Chondrocyte (in vitro differentiated cells): ENCODE measurements at regions not wholly inside any gene's neighbourhood (a gene's known extent, or its start where the extent isn't known, plus 50 kb on each side); places are given as distances from the start of the nearest gene placed in this dataset.
"Not testable (repeated sequence)": the region's sequence is repeated elsewhere in the genome, so short reads cannot be mapped to it uniquely, and the experiment has no call there.

Experiments used
- DNase-seq: peaks from one replicate; pipeline ENCODE4 v3.0.0; 2021; ENCODE audit warnings: mixed read lengths, low spot score
- H3K27ac Mint-ChIP-seq: one replicate; pipeline ENCODE4 v1.8.0; 2021; ENCODE audit warnings: mild to moderate bottlenecking, moderate library complexity, mixed read lengths; ENCODE audit not compliant: unreplicated experiment
- H3K27me3 Mint-ChIP-seq: 2 replicates; pipeline ENCODE4 v1.8.0; 2021; ENCODE audit warnings: low read depth, mixed read lengths
- H3K36me3 Mint-ChIP-seq: 2 replicates; pipeline ENCODE4 v1.8.0; 2021; ENCODE audit warnings: low read depth, mixed read lengths
- H3K4me1 Mint-ChIP-seq: 2 replicates; pipeline ENCODE4 v1.8.0; 2021; ENCODE audit warnings: low read depth, mild to moderate bottlenecking, mixed read lengths
- H3K4me3 Mint-ChIP-seq: one replicate; pipeline ENCODE4 v1.8.0; 2021; ENCODE audit warnings: mild to moderate bottlenecking, moderate library complexity, mixed read lengths; ENCODE audit not compliant: unreplicated experiment
- H3K9me3 Mint-ChIP-seq: 2 replicates; pipeline ENCODE4 v1.8.0; 2021; ENCODE audit warnings: low read depth, mixed read lengths
- TF ChIP-seq, protein P1 (sequence below): fragments of 200-600 bp; sonication (generic); IDR thresholded peaks from 2 replicates; pipeline ENCODE4 v1.5.0; 2021; ENCODE audit warnings: antibody characterized with exemption, mild to moderate bottlenecking, moderate library complexity

DNA sequence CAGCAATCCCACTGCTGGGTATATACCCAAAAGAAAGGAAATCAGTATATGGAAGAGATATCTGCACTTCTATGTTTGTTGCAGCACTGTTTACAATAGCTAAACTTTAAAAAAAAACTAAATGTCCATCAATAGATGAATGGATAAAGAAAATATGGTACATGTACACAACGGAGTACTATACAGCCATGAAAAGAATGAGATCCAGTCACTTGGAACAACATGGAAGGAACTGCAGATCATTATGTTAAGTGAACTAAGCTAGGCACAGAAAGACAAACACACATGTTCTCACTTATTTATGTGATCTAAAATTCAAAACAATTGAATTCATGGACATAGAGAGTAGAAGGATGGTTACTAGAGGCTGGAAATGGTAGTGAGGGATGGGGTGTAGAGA lies 400.7 kb downstream of the ZNF674 start:
- no peak for DNase-seq
- H3K4me3 Mint-ChIP-seq, result no peak overlapping the region
- H3K27ac Mint-ChIP-seq, result no peak overlapping the region
- no peaks in the 10 kb centered on the region for H3K4me1 Mint-ChIP-seq
- TF ChIP-seq, protein P1, sequence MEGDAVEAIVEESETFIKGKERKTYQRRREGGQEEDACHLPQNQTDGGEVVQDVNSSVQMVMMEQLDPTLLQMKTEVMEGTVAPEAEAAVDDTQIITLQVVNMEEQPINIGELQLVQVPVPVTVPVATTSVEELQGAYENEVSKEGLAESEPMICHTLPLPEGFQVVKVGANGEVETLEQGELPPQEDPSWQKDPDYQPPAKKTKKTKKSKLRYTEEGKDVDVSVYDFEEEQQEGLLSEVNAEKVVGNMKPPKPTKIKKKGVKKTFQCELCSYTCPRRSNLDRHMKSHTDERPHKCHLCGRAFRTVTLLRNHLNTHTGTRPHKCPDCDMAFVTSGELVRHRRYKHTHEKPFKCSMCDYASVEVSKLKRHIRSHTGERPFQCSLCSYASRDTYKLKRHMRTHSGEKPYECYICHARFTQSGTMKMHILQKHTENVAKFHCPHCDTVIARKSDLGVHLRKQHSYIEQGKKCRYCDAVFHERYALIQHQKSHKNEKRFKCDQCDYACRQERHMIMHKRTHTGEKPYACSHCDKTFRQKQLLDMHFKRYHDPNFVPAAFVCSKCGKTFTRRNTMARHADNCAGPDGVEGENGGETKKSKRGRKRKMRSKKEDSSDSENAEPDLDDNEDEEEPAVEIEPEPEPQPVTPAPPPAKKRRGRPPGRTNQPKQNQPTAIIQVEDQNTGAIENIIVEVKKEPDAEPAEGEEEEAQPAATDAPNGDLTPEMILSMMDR, result no peak
- peaks cover 23% of the 10 kb centered on the region for H3K9me3 Mint-ChIP-seq
- no peaks in the 10 kb centered on the region for H3K36me3 Mint-ChIP-seq
- H3K27me3 Mint-ChIP-seq, result no peaks in the 10 kb centered on the region

GRCh38 chrX:46140272-46140671 lies 404.9 kb downstream of the ZNF674 start:
- no peaks in the 10 kb centered on the region for H3K27me3 Mint-ChIP-seq
- H3K9me3 Mint-ChIP-seq, result peaks cover 25% of the 10 kb centered on the region
- H3K4me1 Mint-ChIP-seq, result no peaks in the 10 kb centered on the region
- no peak overlapping the region for H3K4me3 Mint-ChIP-seq
- TF ChIP-seq, protein P1, result no peak
- DNase-seq, result no peak
- H3K36me3 Mint-ChIP-seq, result no peaks in the 10 kb centered on the region
- no peak overlapping the region for H3K27ac Mint-ChIP-seq

DNA sequence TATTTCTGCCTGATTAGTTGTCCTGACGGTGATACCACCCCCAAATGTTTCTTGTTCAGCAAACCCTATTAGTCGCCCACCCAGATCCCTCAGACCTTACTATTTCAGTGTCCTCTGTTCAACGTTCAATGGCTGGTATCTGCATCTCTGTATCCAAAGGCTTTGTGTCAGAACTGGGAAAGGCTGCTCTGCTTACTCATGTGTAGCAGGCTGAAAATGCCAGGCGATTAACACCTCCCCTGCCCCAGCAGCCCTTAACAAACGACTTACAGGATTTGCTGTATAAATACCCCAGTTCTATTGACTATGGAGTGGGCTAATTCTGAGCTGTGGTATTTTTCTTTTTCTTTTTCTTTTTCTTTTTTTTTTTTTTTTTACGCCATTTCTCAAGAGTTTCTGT lies 415.0 kb downstream of the ZNF674 start:
- Mint-ChIP-seq H3K4me1 (no peaks in the 10 kb centered on the region), H3K36me3 (no peaks in the 10 kb centered on the region)

GRCh38 chrX:46125111-46125510 lies 420.1 kb downstream of the ZNF674 start:
- no peaks in the 10 kb centered on the region for H3K4me1 Mint-ChIP-seq

More for the DNA sequence above, 415.0 kb downstream of the ZNF674 start:
- Mint-ChIP-seq H3K9me3 (no peaks in the 10 kb centered on the region), H3K4me3 (no peak overlapping the region), H3K27me3 (no peaks in the 10 kb centered on the region), H3K27ac (no peak overlapping the region)
- DNase-seq, result no peak
- TF ChIP-seq, protein P1, result no peak

DNA sequence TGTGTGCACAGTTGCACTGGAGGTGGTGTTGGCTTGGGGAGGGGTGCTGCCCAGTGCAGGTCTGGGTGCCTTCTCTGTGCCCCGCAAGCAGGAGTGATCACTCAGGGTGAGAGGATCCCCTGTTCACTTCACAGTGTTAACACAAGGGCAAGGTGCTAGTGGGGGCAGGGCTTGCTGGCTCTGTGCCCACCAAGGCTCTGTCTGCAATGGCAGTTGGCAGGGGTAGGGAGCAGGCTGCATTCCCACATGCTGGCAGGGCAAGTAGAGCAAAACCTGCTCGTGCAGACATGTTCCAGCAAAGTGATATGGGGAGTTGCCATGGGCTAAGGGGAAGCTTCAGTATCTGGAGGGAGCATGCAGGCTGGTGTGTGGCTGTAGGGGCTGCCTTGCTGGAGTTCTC lies 428.0 kb downstream of the ZNF674 start:
- TF ChIP-seq, protein P1, result no peak
- H3K4me1 Mint-ChIP-seq, result no peaks in the 10 kb centered on the region
- peaks cover 1% of the 10 kb centered on the region for H3K27me3 Mint-ChIP-seq
- peaks cover 31% of the 10 kb centered on the region for H3K9me3 Mint-ChIP-seq
- no peak overlapping the region for H3K27ac Mint-ChIP-seq
- peak; percentile 59 for DNase-seq
- no peak overlapping the region for H3K4me3 Mint-ChIP-seq
- H3K36me3 Mint-ChIP-seq, result no peaks in the 10 kb centered on the region

More at GRCh38 chrX:46125111-46125510, 420.1 kb downstream of the ZNF674 start:
- H3K36me3 Mint-ChIP-seq, result no peaks in the 10 kb centered on the region
- H3K27me3 Mint-ChIP-seq, result no peaks in the 10 kb centered on the region
- H3K9me3 Mint-ChIP-seq, result peaks cover 15% of the 10 kb centered on the region
- DNase-seq, result no peak
- TF ChIP-seq, protein P1, result no peak
- H3K4me3 Mint-ChIP-seq, result no peak overlapping the region
- no peak overlapping the region for H3K27ac Mint-ChIP-seq

DNA sequence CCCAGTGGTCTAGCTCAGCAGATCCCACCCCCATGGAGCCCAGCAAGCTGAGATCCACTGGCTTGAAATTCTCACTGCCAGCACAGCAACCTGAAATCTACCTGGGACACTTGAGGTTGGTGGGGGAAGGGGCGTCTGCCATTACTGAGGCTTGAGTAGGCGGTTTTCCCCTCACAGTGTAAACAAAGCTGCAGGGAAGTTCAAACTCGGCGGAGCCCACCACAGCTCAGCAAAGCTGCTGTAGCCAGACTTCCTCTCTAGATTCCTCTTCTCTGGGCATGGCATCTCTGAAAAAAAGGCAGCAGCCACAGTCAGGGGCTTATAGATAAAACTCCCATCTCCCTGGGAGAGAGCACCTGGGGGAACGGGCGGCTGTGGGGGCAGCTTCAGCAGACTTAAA lies 457.9 kb downstream of the ZNF674 start:
- not testable (repeated sequence) for H3K27me3 Mint-ChIP-seq, H3K4me1 Mint-ChIP-seq, H3K36me3 Mint-ChIP-seq, H3K27ac Mint-ChIP-seq, H3K4me3 Mint-ChIP-seq
- peak; percentile 24 for DNase-seq
- peaks cover 32% of the 10 kb centered on the region for H3K9me3 Mint-ChIP-seq

DNA sequence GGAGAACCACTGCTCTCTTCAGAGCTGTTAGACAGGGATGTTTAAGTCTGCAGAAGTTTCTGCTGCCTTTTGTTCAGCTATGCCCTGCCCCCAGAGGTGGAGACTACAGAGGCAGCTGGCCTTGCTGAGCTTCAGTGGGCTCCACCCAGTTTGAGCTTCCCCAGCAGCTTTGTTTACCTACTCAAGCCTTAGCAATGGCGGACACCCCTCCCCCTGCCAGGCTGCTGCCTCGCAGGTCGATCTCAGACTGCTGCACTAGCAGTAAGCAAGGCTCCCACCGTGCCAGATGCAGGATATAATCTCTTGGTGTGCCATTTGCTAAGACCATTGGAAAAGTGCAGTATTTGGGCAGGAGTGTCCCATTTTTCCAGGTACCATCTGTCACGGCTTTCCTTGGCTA lies 465.1 kb downstream of the ZNF674 start:
- H3K27ac Mint-ChIP-seq, H3K27me3 Mint-ChIP-seq, H3K4me3 Mint-ChIP-seq, H3K36me3 Mint-ChIP-seq, DNase-seq, H3K4me1 Mint-ChIP-seq: not testable (repeated sequence)
- H3K9me3 Mint-ChIP-seq, result peaks cover 42% of the 10 kb centered on the region
